H9 (cell line): ENCODE measurements at regions not wholly inside any gene's neighbourhood (a gene's known extent, or its start where the extent isn't known, plus 50 kb on each side); places are given as distances from the start of the nearest gene placed in this dataset.

Experiments
- DNase-seq: peaks from one replicate; pipeline ENCODE4 v3.0.0-alpha.2; 2017
- H2AFZ ChIP-seq: one replicate; pipeline ENCODE4 v1.6.1; 2013; ENCODE audit warnings: mild to moderate bottlenecking, low read length, control low read depth, moderate library complexity
- H2AK5ac ChIP-seq: 2 replicates; pipeline ENCODE4 v1.6.1; 2013; ENCODE audit warnings: low read length, control low read depth, mixed read lengths; ENCODE audit not compliant: insufficient read length
- H2BK120ac ChIP-seq: one replicate; pipeline ENCODE4 v1.6.1; 2013; ENCODE audit warnings: low read depth, mild to moderate bottlenecking, low read length, control low read depth, inconsistent platforms; ENCODE audit not compliant: poor library complexity, severe bottlenecking
- H2BK12ac ChIP-seq: 2 replicates; pipeline ENCODE4 v1.6.1; 2013; ENCODE audit warnings: low read length, control low read depth, mixed read lengths, low read depth; ENCODE audit not compliant: insufficient read length
- H2BK15ac ChIP-seq: 2 replicates; pipeline ENCODE4 v1.6.1; 2013; ENCODE audit warnings: low read depth, low read length, control low read depth
- H2BK20ac ChIP-seq: one replicate; pipeline ENCODE4 v1.6.1; 2013; ENCODE audit warnings: low read depth, mild to moderate bottlenecking, low read length, control low read depth, inconsistent platforms; ENCODE audit not compliant: poor library complexity, severe bottlenecking
- H2BK5ac ChIP-seq: 2 replicates; pipeline ENCODE4 v1.6.1; 2013; ENCODE audit warnings: low read length, control low read depth, mixed read lengths; ENCODE audit not compliant: insufficient read length
- H3K14ac ChIP-seq: 2 replicates; pipeline ENCODE4 v1.6.1; 2013; ENCODE audit warnings: low read length, control low read depth; ENCODE audit not compliant: insufficient read depth
- H3K18ac ChIP-seq: 2 replicates; pipeline ENCODE4 v1.6.1; 2013; ENCODE audit warnings: low read depth, mild to moderate bottlenecking, mixed read lengths, low read length, control low read depth; ENCODE audit not compliant: insufficient read length
- H3K23ac ChIP-seq: 2 replicates; pipeline ENCODE4 v1.6.1; 2013; ENCODE audit warnings: low read length, control low read depth, mixed read lengths, low read depth; ENCODE audit not compliant: insufficient read length
- H3K23me2 ChIP-seq: 2 replicates; pipeline ENCODE4 v1.6.1; 2013; ENCODE audit warnings: low read depth, mild to moderate bottlenecking, mixed read lengths, low read length, control low read depth; ENCODE audit not compliant: insufficient read length, poor library complexity, severe bottlenecking
- H3K27ac ChIP-seq: 2 replicates; pipeline ENCODE4 v1.5.1; 2013; ENCODE audit warnings: low read length, control low read depth, mixed read lengths, low read depth; ENCODE audit not compliant: insufficient read length
- H3K27me3 ChIP-seq: 2 replicates; pipeline ENCODE4 v1.6.1; 2013; ENCODE audit warnings: low read length, control low read depth, inconsistent platforms; ENCODE audit not compliant: insufficient read depth
- H3K4ac ChIP-seq: 2 replicates; pipeline ENCODE4 v1.6.1; 2013; ENCODE audit warnings: low read depth, mild to moderate bottlenecking, control low read depth, inconsistent platforms, low read length, moderate library complexity
- H3K4me1 ChIP-seq: 2 replicates; pipeline ENCODE4 v1.6.1; 2013; ENCODE audit warnings: low read length, control low read depth, inconsistent platforms; ENCODE audit not compliant: insufficient read depth
- H3K4me2 ChIP-seq: 2 replicates; pipeline ENCODE4 v1.6.1; 2013; ENCODE audit warnings: low read length, control low read depth, mixed read lengths; ENCODE audit not compliant: insufficient read length, insufficient read depth
- H3K56ac ChIP-seq: 2 replicates; pipeline ENCODE4 v1.6.1; 2013; ENCODE audit warnings: low read depth, mild to moderate bottlenecking, mixed read lengths, low read length, control low read depth; ENCODE audit not compliant: insufficient read length
- H3K79me1 ChIP-seq: 2 replicates; pipeline ENCODE4 v1.6.1; 2013; ENCODE audit warnings: low read depth, mild to moderate bottlenecking, moderate library complexity, low read length, control low read depth, inconsistent platforms; ENCODE audit not compliant: insufficient read depth, poor library complexity, severe bottlenecking
- H3K79me2 ChIP-seq: 2 replicates; pipeline ENCODE4 v1.6.1; 2013; ENCODE audit warnings: low read length, control low read depth, inconsistent platforms; ENCODE audit not compliant: insufficient read depth
- H3K9ac ChIP-seq: 2 replicates; pipeline ENCODE4 v1.6.1; 2013; ENCODE audit warnings: low read length, control low read depth, mixed read lengths; ENCODE audit not compliant: insufficient read length; ENCODE audit errors: extremely low read depth
- H3K9me3 ChIP-seq: one replicate; pipeline ENCODE4 v1.6.1; 2013; ENCODE audit warnings: low read depth, low read length, inconsistent platforms; ENCODE audit not compliant: control insufficient read depth
- H3T11ph ChIP-seq: one replicate; pipeline ENCODE4 v1.6.1; 2013; ENCODE audit warnings: mild to moderate bottlenecking, low read length, control low read depth, inconsistent platforms
- H4K20me1 ChIP-seq: one replicate; pipeline ENCODE4 v1.6.1; 2013; ENCODE audit not compliant: control insufficient read depth, insufficient read length, insufficient read depth
- H4K5ac ChIP-seq: 2 replicates; pipeline ENCODE4 v1.6.1; 2013; ENCODE audit warnings: low read depth, mild to moderate bottlenecking, mixed read lengths, low read length, control low read depth; ENCODE audit not compliant: insufficient read length
- H4K8ac ChIP-seq: replicated peaks from 2 replicates; pipeline ENCODE4 v1.6.1; 2013; ENCODE audit warnings: low read length, control low read depth, mixed read lengths, low read depth; ENCODE audit not compliant: insufficient read length
- H4K91ac ChIP-seq: 2 replicates; pipeline ENCODE4 v1.6.1; 2013; ENCODE audit warnings: low read depth, mild to moderate bottlenecking, moderate library complexity, mixed read lengths, low read length, control low read depth; ENCODE audit not compliant: insufficient read length
- H3K27ac Mint-ChIP-seq, 3 experiments: 2 replicates in 2 of 3; 3 replicates in 1 of 3; pipeline ENCODE4 v1.8.0; 2020 to 2021; ENCODE audit warnings: mixed read lengths in 3 of 3, mild to moderate bottlenecking in 1 of 3, moderate library complexity in 1 of 3
- H3K27me3 Mint-ChIP-seq: 2 replicates; pipeline ENCODE4 v1.8.0; 2021; ENCODE audit warnings: low read depth, mild to moderate bottlenecking, moderate library complexity, mixed read lengths
- H3K36me3 Mint-ChIP-seq, 3 experiments: 2 replicates in 2 of 3; 3 replicates in 1 of 3; pipeline ENCODE4 v1.8.0; 2020 to 2021; ENCODE audit warnings: low read depth in 3 of 3, mixed read lengths in 3 of 3; ENCODE audit not compliant: insufficient read depth in 1 of 3
- H3K4me1 Mint-ChIP-seq, 2 experiments: 2 replicates each; pipeline ENCODE4 v1.8.0; 2020; ENCODE audit warnings: mixed read lengths in 2 of 2
- H3K4me3 Mint-ChIP-seq, 2 experiments: 2 replicates in 1 of 2; 3 replicates in 1 of 2; pipeline ENCODE4 v1.8.0; 2020 to 2021; ENCODE audit warnings: mild to moderate bottlenecking in 2 of 2, mixed read lengths in 2 of 2, moderate library complexity in 1 of 2
- H3K9me3 Mint-ChIP-seq, 2 experiments: 2 replicates in 1 of 2; 3 replicates in 1 of 2; pipeline ENCODE4 v1.8.0; 2020; ENCODE audit warnings: mild to moderate bottlenecking in 2 of 2, mixed read lengths in 2 of 2, moderate library complexity in 1 of 2
- CTCF ChIP-seq: fragments of 200-600 bp; sonication (generic); conservative IDR thresholded peaks from 3 replicates; pipeline ENCODE4 v1.8.0; 2021; ENCODE audit warnings: antibody characterized with exemption, mild to moderate bottlenecking
- WGBS: extraction: QIAGEN DNeasy Blood & Tissue Kit; methylation state at CpG from one replicate; pipeline ENCODE4 v1.1.7; 2013; ENCODE audit warnings: missing lambda C conversion rate, low lambda C conversion rate, mixed read lengths; ENCODE audit not compliant: insufficient read length; ENCODE audit errors: extremely low coverage; 5-methylcytosine and 5-hydroxymethylcytosine counted together

- H2BK15ac ChIP-seq = no peak overlapping the region
- no peak overlapping the region for H4K8ac ChIP-seq
- no peak overlapping the region for H3T11ph ChIP-seq
- DNase-seq = no peak
- no peaks in the 10 kb centered on the region for H3K9me3 ChIP-seq
- H2BK20ac ChIP-seq = no peak overlapping the region
- peaks cover 3% of the 10 kb centered on the region; the same call in 1 of the 2 replicates for H3K27me3 Mint-ChIP-seq
- H4K5ac ChIP-seq = no peak overlapping the region
- WGBS = no CpG with 5 or more reads among the region's 3 CpGs
- no peak overlapping the region for H4K91ac ChIP-seq
- H3K4me1 Mint-ChIP-seq = peaks cover 44 to 52% of the 10 kb centered on the region in 2 experiments
- H2BK12ac ChIP-seq = no peak overlapping the region
- no peak overlapping the region for H2AFZ ChIP-seq
- H4K20me1 ChIP-seq = no peaks in the 10 kb centered on the region
- peaks cover 2% of the 10 kb centered on the region for H3K23me2 ChIP-seq
- TF ChIP-seq CTCF = no peak
- H3K36me3 Mint-ChIP-seq = no peaks in the 10 kb centered on the region
- no peak overlapping the region for H2BK120ac ChIP-seq
- no peak overlapping the region for H2BK5ac ChIP-seq
- no peaks in the 10 kb centered on the region; a peak in 1 of 5 replicates for H3K9me3 Mint-ChIP-seq
- H3K4me3 Mint-ChIP-seq = no peak overlapping the region
- H3K27ac ChIP-seq = no peak overlapping the region
- H3K4me1 ChIP-seq = peaks cover 11% of the 10 kb centered on the region; the same call in 1 of the 2 replicates
- no peak overlapping the region for H3K23ac ChIP-seq
- H3K79me1 ChIP-seq = no peaks in the 10 kb centered on the region
- no peak overlapping the region for H3K18ac ChIP-seq
- no peak overlapping the region for H3K14ac ChIP-seq
- H3K79me2 ChIP-seq = no peaks in the 10 kb centered on the region
- H3K9ac ChIP-seq = no peak overlapping the region
- H3K4ac ChIP-seq = no peak overlapping the region
- H3K56ac ChIP-seq = no peak overlapping the region
- H3K4me2 ChIP-seq = no peak overlapping the region
- H3K27me3 ChIP-seq = no peaks in the 10 kb centered on the region
- H3K27ac Mint-ChIP-seq = no peak overlapping the region
- no peak overlapping the region for H2AK5ac ChIP-seq
Observed at GRCh38 chr2:20147351-20147750, 77.6 kb downstream of the SDC1 start.
